ENCODE measurements at regions not wholly inside any gene's neighbourhood (a gene's known extent, or its start where the extent isn't known, plus 50 kb on each side); places are given as distances from the start of the nearest gene placed in this dataset.

DNA sequence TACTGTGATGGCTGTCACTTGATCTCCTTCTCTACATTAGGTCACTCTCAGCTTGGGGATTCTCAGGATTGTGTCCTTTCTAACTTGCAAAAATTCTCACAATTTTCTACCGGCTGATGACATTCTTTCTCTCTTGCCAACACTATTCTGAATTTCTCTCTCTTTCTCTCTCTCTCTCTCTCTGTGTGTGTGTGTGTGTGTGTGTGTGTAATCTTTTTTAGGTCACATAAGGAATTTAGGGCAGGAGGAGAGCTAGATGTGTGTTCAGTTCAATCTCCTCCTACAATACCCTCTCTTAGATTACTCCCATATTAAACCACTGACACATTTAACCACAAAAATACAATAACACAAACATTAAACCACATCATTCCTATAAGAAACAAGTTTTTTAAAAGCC lies 242.3 kb upstream of the NREP start:
- Histone ChIP-seq H3K27ac (no peak overlapping the region), H3K36me3 (no peaks in the 10 kb centered on the region), H3K9me3 (no peaks in the 10 kb centered on the region), H3K4me3 (no peak overlapping the region), H3K27me3 (no peaks in the 10 kb centered on the region), H3K4me1 (no peaks in the 10 kb centered on the region)
- TF ChIP-seq, protein P1, sequence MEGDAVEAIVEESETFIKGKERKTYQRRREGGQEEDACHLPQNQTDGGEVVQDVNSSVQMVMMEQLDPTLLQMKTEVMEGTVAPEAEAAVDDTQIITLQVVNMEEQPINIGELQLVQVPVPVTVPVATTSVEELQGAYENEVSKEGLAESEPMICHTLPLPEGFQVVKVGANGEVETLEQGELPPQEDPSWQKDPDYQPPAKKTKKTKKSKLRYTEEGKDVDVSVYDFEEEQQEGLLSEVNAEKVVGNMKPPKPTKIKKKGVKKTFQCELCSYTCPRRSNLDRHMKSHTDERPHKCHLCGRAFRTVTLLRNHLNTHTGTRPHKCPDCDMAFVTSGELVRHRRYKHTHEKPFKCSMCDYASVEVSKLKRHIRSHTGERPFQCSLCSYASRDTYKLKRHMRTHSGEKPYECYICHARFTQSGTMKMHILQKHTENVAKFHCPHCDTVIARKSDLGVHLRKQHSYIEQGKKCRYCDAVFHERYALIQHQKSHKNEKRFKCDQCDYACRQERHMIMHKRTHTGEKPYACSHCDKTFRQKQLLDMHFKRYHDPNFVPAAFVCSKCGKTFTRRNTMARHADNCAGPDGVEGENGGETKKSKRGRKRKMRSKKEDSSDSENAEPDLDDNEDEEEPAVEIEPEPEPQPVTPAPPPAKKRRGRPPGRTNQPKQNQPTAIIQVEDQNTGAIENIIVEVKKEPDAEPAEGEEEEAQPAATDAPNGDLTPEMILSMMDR (IDR thresholded peaks at IDR 0.05), result no peak
- TF ChIP-seq POLR2A (IDR thresholded peaks at IDR 0.05), result no peak
- TF ChIP-seq POLR2AphosphoS5 (IDR thresholded peaks at IDR 0.05), result no peak
- intact Hi-C loops (cut with DNase I; ENCODE audit: low total_unique reads), result no loop called here
- no peak for DNase-seq (ENCODE audit: low spot score in 2 of 2)

DNA sequence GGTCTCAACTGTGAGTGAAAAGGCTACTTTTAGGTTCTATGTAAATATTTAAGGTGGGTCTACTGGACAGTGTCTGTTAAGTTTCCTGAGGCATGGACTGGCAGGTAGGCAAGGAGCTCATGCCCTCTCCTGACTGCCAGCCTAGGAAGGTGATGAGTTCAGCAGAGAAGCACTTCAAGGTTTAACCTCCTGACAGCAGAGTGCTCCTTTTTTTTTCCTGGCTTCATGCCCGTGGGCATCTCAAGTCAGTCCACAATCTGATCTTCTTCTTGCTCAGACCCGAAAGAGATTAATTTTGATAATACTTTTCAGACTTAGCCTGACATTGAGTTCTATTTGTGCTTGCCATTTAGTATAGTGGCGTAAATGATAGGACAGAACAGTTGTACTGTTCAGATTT lies 241.9 kb upstream of the NREP start:
- intact Hi-C loops (cut with DNase I; ENCODE audit: low total_unique reads), result no loop called here
- no peaks in the 10 kb centered on the region for H3K4me1 ChIP-seq
- H3K4me3 ChIP-seq, result no peak overlapping the region
- DNase-seq (ENCODE audit: low spot score in 2 of 2), result no peak
- no peaks in the 10 kb centered on the region for H3K36me3 ChIP-seq
- no peaks in the 10 kb centered on the region for H3K9me3 ChIP-seq
- H3K27ac ChIP-seq, result no peak overlapping the region
- TF ChIP-seq, protein P1 (IDR thresholded peaks at IDR 0.05), result no peak
- TF ChIP-seq POLR2A (IDR thresholded peaks at IDR 0.05) (no peak), POLR2AphosphoS5 (IDR thresholded peaks at IDR 0.05) (no peak)
- H3K27me3 ChIP-seq, result no peaks in the 10 kb centered on the region

DNA sequence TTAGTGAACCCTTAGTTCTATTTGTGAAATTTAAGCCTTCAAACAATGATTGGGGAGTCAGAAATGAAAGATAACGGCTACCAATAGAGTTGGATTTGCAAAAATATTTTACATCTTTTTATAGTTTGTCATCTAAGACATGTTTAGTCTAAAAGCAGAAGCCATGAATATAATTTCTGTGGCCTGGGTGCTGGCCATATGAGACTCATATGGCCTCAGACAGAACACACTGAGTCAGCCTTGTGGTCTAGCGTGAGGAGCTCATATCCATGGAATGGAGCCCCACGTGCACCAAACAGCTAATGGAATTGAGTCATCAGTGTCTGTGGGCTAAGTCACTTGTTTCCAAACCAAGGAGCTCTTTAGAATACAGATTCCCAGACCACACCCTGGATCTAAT lies 240.7 kb upstream of the NREP start:
- TF ChIP-seq POLR2A (IDR thresholded peaks at IDR 0.05), result no peak
- no peaks in the 10 kb centered on the region for H3K27me3 ChIP-seq
- intact Hi-C loops (cut with DNase I; ENCODE audit: low total_unique reads), result no loop called here
- no peak for DNase-seq (ENCODE audit: low spot score in 2 of 2)
- H3K4me1 ChIP-seq, result no peaks in the 10 kb centered on the region
- no peaks in the 10 kb centered on the region for H3K9me3 ChIP-seq
- no peak overlapping the region for H3K4me3 ChIP-seq
- H3K27ac ChIP-seq, result no peak overlapping the region
- H3K36me3 ChIP-seq, result no peaks in the 10 kb centered on the region

DNA sequence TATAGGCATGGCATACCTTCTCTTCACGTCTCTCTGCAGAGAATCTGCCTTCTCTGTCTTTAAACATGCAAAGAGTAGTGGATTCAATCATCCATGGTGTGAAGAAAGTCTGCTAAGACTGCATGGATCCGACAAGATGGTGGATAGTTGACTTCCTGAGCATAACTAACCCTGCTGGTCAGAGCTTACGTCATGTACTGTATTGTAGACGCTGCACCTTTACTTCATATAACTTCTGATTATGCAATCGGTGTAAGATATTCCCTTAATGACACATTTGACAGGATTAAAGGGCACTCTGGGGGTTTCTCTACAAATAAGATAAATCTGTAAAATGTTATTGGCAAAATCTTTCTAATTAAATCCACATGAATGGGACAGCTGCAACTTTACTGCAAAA lies 240.3 kb upstream of the NREP start:
- Histone ChIP-seq H3K4me1 (no peaks in the 10 kb centered on the region), H3K27me3 (no peaks in the 10 kb centered on the region), H3K27ac (no peak overlapping the region), H3K36me3 (no peaks in the 10 kb centered on the region), H3K9me3 (no peaks in the 10 kb centered on the region), H3K4me3 (no peak overlapping the region)
- intact Hi-C loops (cut with DNase I; ENCODE audit: low total_unique reads), result no loop called here
- no peak for TF ChIP-seq POLR2AphosphoS5 (IDR thresholded peaks at IDR 0.05)
- no peak for TF ChIP-seq POLR2A (IDR thresholded peaks at IDR 0.05)
- TF ChIP-seq, protein P1 (IDR thresholded peaks at IDR 0.05), result no peak
- DNase-seq (ENCODE audit: low spot score in 2 of 2), result no peak

DNA sequence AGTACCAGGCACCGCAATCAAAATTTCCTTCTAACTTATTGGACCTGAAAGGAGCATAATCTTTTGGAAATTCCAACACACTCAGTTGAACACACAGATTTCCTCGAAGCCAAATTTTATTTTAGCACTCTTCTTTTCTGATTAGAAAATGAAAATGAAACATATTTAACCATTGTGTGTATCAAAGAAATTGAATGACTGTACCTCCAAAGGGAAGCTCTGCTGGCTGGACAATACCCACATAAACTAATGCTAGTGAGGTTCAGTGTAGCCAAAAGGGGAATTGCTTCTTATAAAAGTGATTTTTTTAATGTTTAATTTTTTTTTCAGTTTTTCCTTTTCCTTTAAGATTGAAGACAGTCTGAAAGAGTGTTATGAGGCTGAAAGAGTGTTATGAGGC lies 239.6 kb upstream of the NREP start:
- no peak for TF ChIP-seq POLR2A (IDR thresholded peaks at IDR 0.05)
- no peak for TF ChIP-seq POLR2AphosphoS5 (IDR thresholded peaks at IDR 0.05)
- TF ChIP-seq, protein P1 (IDR thresholded peaks at IDR 0.05), result no peak
- Histone ChIP-seq H3K36me3 (no peaks in the 10 kb centered on the region), H3K27ac (no peak overlapping the region), H3K4me1 (no peaks in the 10 kb centered on the region), H3K27me3 (no peaks in the 10 kb centered on the region), H3K9me3 (no peaks in the 10 kb centered on the region), H3K4me3 (no peak overlapping the region)
- no peak for DNase-seq (ENCODE audit: low spot score in 2 of 2)
- intact Hi-C loops (cut with DNase I; ENCODE audit: low total_unique reads), result no loop called here

DNA sequence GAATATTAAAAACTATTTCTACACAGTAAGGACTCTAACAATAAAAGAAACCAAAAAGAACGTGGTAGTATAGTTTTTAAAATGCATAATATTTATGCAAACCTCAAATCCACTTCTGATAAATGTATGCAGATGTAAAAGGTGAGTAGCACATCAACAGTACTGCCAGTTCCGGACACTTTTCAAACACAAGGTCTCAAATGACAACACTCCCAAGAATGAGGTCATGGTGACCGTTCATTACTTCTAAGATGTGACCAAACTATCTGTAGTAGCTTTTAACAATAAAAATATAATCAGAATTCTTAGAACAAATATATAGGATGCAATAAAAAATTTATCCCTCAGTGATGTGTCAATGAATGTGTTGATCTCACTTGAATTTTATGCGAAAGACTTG lies 238.7 kb upstream of the NREP start:
- H3K36me3 ChIP-seq, result no peaks in the 10 kb centered on the region
- no peaks in the 10 kb centered on the region for H3K4me1 ChIP-seq
- TF ChIP-seq, protein P1 (IDR thresholded peaks at IDR 0.05), result no peak
- TF ChIP-seq POLR2A (IDR thresholded peaks at IDR 0.05) (no peak), POLR2AphosphoS5 (IDR thresholded peaks at IDR 0.05) (no peak)
- H3K27me3 ChIP-seq, result no peaks in the 10 kb centered on the region
- no peaks in the 10 kb centered on the region for H3K9me3 ChIP-seq
- no peak for DNase-seq (ENCODE audit: low spot score in 2 of 2)
- no peak overlapping the region for H3K4me3 ChIP-seq
- H3K27ac ChIP-seq, result no peak overlapping the region
- intact Hi-C loops (cut with DNase I; ENCODE audit: low total_unique reads), result no loop called here
